ENCODE measurements at regions not wholly inside any gene's neighbourhood (a gene's known extent, or its start where the extent isn't known, plus 50 kb on each side); places are given as distances from the start of the nearest gene placed in this dataset.

- H4K20me1 ChIP-seq (ENCODE audit: insufficient read depth, low read length), result no peaks in the 10 kb centered on the region
- no peak overlapping the region for H3K9ac ChIP-seq (ENCODE audit: low read depth, low read length)
- no peaks in the 10 kb centered on the region for H3K79me2 ChIP-seq (ENCODE audit: insufficient read depth, low read length)
- DNase-seq (no peak), ATAC-seq (ENCODE audit: insufficient read depth, low read depth) (no peak)
- no peaks in the 10 kb centered on the region for H3K4me1 ChIP-seq (ENCODE audit: insufficient read depth, low read length)
- H3K36me3 ChIP-seq (ENCODE audit: insufficient read depth, low read length), result no peaks in the 10 kb centered on the region
- no peak overlapping the region for H2AFZ ChIP-seq (ENCODE audit: low read depth, low read length)
- H3K4me2 ChIP-seq (ENCODE audit: insufficient read depth, low read length), result no peak overlapping the region
- no peak overlapping the region for H3K27ac ChIP-seq (ENCODE audit: low read length)
- no peaks in the 10 kb centered on the region for H3K9me3 ChIP-seq (ENCODE audit: insufficient read depth, low read length, severe bottlenecking)
- no peak overlapping the region for H3K4me3 ChIP-seq (ENCODE audit: low read depth in 1 of 2, low read length in 2 of 2)
- TF ChIP-seq CTCF (IDR thresholded peaks at IDR 0.05; ENCODE audit: borderline replicate concordance, extremely low read depth, low read length, poor library complexity, severe bottlenecking) (no peak), EZH2 (IDR thresholded peaks at IDR 0.05; ENCODE audit: borderline replicate concordance, low read depth, low read length, severe bottlenecking) (no peak)
- H3K27me3 ChIP-seq (ENCODE audit: insufficient read depth, low read length, poor library complexity), result no peaks in the 10 kb centered on the region
These were observed 641.7 kb upstream of the AGA start for GRCh38 chr4:178083968-178084367.

- peak; percentile 15 for TF ChIP-seq CTCF (IDR thresholded peaks at IDR 0.05; ENCODE audit: borderline replicate concordance, extremely low read depth, low read length, poor library complexity, severe bottlenecking)
- TF ChIP-seq EZH2 (IDR thresholded peaks at IDR 0.05; ENCODE audit: borderline replicate concordance, low read depth, low read length, severe bottlenecking), result no peak
- no peak for DNase-seq
These were observed 644.1 kb upstream of the AGA start for GRCh38 chr4:178086320-178086719.

GRCh38 chr4:178090640-178091411, 648.6 kb upstream of the AGA start:
- Histone ChIP-seq H3K9me3 (ENCODE audit: insufficient read depth, low read length, severe bottlenecking) (no peaks in the 10 kb centered on the region), H2AFZ (ENCODE audit: low read depth, low read length) (no peak overlapping the region), H3K27ac (ENCODE audit: low read length) (no peak overlapping the region), H3K4me2 (ENCODE audit: insufficient read depth, low read length) (no peak overlapping the region), H3K4me1 (ENCODE audit: insufficient read depth, low read length) (no peaks in the 10 kb centered on the region), H3K9ac (ENCODE audit: low read depth, low read length) (no peak overlapping the region), H3K27me3 (ENCODE audit: insufficient read depth, low read length, poor library complexity) (no peaks in the 10 kb centered on the region), H4K20me1 (ENCODE audit: insufficient read depth, low read length) (no peaks in the 10 kb centered on the region), H3K4me3 (ENCODE audit: low read depth in 1 of 2, low read length in 2 of 2) (no peak overlapping the region), H3K36me3 (ENCODE audit: insufficient read depth, low read length) (no peaks in the 10 kb centered on the region), H3K79me2 (ENCODE audit: insufficient read depth, low read length) (no peaks in the 10 kb centered on the region)
- TF ChIP-seq CTCF (IDR thresholded peaks at IDR 0.05; ENCODE audit: borderline replicate concordance, extremely low read depth, low read length, poor library complexity, severe bottlenecking) (no peak), EZH2 (IDR thresholded peaks at IDR 0.05; ENCODE audit: borderline replicate concordance, low read depth, low read length, severe bottlenecking) (no peak)
- DNase-seq, result no peak
- ATAC-seq (ENCODE audit: insufficient read depth, low read depth), result no peak

More at GRCh38 chr4:178086320-178086719, 644.1 kb upstream of the AGA start:
- no peaks in the 10 kb centered on the region for H3K27me3 ChIP-seq (ENCODE audit: insufficient read depth, low read length, poor library complexity)
- no peak overlapping the region for H2AFZ ChIP-seq (ENCODE audit: low read depth, low read length)
- no peak for ATAC-seq (ENCODE audit: insufficient read depth, low read depth)
- H3K9me3 ChIP-seq (ENCODE audit: insufficient read depth, low read length, severe bottlenecking), result no peaks in the 10 kb centered on the region
- no peaks in the 10 kb centered on the region for H4K20me1 ChIP-seq (ENCODE audit: insufficient read depth, low read length)
- H3K27ac ChIP-seq (ENCODE audit: low read length), result no peak overlapping the region
- no peaks in the 10 kb centered on the region for H3K36me3 ChIP-seq (ENCODE audit: insufficient read depth, low read length)
- no peaks in the 10 kb centered on the region for H3K4me1 ChIP-seq (ENCODE audit: insufficient read depth, low read length)
- no peak overlapping the region for H3K4me2 ChIP-seq (ENCODE audit: insufficient read depth, low read length)
- no peaks in the 10 kb centered on the region for H3K79me2 ChIP-seq (ENCODE audit: insufficient read depth, low read length)
- no peak overlapping the region for H3K9ac ChIP-seq (ENCODE audit: low read depth, low read length)
- H3K4me3 ChIP-seq (ENCODE audit: low read depth in 1 of 2, low read length in 2 of 2), result no peak overlapping the region
